Fibroblast of skin of right quadriceps (primary cell): ENCODE measurements at regions not wholly inside any gene's neighbourhood (a gene's known extent, or its start where the extent isn't known, plus 50 kb on each side); places are given as distances from the start of the nearest gene placed in this dataset.
"Not testable (repeated sequence)": the region's sequence is repeated elsewhere in the genome, so short reads cannot be mapped to it uniquely, and the experiment has no call there.

Experiments
- DNase-seq: peaks from one replicate; pipeline ENCODE4 v3.0.0-alpha.2; 2013

DNA sequence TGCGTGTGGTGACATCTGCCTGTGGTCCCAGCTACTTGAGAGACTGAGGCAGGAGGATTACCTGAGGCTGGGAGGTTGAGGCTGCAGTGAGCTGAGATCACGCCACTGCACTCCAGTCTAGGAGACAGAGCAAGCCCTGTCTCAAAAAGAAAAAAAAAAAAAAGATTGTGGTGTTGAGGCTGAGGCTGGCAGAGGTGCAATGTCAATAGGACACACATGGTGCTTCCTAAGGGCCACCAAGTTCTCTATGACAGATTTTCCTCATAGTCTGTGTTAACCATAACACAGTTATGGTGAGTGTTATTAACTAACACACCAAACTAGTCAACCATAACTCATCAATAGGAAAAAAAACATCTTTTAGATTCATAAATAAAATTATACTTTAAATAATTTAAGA, 494.4 kb downstream of the TMX3 start:
- no peak for DNase-seq

DNA sequence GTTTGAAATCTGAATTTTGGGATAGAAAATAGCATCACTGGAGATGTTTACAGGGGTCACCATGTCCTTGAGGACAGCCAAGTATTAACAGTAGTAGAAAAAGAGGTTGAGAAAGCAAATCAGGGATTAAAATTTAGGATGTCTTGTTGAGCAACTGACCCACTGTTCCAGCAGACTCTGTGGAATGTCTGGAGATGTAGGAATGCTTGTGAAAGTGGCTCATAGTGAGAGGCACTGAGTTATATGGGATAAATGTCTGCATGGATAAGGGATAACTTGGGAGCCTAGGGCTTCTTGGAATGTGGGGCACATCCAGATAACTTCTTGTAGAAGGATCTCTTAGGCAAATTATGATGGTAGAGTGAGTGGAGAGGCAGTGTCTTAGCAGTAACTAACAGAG, 495.0 kb downstream of the TMX3 start:
- DNase-seq, result peak; percentile 72

DNA sequence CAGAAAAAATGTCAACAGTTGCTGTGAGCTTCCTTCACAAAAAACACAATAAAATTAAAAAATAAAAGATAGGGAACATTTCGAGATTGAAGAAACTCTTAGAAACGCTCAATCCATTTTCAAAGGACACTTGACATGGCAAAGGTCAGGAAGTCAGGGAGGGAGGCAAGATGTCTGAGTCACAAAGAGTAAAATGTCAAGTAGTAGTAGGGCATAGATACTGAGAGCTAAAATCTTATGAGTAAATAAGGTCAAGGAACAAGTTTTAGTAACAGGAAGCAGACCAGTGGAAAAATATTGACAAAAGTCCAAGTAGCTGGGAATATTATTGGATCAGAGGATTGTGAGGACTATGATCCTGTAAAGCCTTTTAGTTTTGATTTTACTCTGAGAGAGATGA, 495.6 kb downstream of the TMX3 start:
- no peak for DNase-seq

DNA sequence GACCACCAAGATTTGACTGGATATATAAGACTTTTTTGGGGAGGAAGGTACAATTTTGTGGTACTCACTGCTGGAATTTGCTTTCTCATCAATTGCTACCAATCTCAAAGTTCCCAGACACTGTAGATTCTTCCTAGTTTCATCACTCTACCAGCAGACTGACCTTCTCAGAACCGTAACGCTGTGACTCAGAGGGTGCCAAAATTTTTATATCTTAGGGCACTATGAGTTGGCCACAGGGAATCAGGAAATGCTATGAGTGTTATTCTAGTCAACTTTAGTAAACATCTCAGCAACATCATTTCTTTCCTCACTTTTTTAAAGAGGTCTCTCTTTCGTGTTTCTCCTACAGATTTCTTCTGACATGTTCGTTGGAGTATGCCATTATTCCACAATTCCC, 499.0 kb downstream of the TMX3 start:
- peak; percentile 52 for DNase-seq

DNA sequence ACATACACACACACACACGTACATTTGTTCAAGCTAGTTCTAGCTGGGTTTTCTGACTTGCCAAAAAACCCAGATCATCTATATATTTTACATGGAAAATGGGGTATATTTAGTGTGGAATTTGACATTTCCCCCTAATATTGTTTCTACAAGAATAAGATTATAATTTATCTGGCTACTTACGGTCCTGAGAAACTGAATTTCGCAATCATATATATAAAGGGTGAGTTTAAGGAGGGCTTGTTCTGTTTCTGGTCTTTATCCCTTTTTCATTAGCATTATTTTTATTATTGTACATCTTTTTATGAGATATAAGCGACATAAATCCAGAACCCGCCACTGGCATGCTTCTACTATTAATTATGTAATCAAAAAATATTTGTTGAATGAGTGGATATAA, 528.9 kb downstream of the TMX3 start:
- DNase-seq, result no peak

DNA sequence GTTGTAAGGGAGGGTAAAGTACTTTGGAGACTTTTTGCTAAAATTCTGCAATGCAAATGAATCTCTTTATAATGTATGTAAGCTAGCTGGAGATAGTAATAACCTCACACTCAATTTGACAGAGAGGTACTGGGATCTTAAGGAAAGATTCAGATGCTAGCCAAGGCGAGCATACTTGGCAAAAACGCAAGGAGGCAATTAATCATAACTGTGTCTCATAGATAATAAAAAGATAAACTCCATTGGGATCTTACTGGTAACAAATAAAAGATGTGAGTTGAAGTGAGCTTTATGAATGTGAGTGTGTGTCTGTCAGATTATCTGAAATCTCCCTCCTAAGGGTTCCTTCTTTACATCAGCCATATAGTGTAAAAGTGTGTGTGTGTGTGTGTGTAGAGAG, 533.0 kb downstream of the TMX3 start:
- DNase-seq, result peak; percentile 68

DNA sequence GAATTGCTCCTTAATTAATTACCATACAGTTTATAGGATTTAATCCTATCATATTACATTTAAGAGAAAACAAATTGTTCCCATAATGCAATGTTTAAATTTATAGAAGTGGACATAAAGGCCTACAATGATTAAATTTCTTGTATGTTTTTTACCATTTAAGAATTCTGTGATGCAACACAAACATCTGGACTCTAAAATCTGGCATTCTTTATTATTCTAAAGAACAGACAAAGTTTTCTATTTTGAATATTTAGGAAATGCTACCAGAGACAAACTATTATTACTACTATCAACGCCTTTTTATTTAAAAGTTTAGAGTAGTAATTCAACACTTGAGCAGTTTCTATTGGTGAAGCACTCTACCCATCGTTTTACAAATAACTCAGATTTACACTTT, 535.1 kb downstream of the TMX3 start:
- no peak for DNase-seq

DNA sequence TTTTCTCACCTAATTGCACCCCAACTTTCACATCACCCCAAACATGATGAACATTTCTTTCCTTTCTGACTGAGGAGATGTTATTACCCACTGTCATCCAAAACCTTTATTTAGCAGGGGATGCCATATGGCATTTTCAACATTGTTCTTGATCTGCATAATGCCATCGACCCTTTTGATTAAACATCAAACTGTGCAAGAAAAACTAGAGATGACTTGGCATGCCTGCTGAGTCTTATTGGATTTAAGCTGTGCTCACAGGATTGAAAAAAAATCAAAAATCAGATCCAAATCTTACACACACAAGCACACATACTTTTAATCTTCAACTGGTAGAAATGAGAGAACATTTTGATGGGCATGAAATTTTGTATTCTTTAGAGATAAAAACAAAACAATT, 536.0 kb downstream of the TMX3 start:
- DNase-seq, result no peak

DNA sequence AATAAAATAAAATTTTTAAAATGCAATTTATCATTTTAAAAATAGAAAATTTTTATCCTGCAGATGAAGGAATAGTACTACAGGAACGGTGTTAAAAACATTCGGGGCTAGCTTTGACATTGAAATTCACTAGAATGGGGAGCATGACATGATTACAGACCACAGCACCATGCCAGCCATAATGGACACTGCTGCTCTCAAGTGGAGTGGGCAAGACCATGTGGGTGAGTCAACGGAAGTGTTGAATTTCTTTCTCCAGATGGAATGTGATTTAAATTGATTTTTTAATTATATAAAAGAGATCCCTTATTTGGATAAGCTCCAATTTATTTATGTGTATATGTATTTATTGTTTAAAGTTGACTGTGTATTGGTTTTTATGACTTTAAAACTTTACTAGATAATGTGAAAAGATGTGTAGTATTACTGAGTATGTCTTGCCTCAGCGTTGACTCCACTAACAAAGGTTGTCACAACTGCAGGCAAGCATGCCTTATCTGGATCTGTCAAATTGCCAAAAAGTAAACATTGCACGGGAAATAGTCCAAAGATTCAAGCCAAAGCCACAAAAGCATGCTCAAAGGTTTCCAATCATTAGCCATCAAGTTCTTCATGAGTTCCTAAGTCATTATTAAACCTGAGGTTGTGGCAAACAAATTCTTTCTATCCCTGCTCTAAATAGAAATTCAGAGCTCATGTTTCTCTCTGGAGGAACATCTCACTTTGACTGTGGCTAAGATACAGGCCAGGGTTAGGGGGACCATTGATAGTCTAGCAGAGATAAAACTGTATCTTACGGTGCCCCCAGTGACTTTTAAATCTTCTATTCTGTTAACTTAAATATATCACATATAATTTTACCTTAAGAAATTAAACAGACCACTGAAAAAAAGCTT, 536.9 kb downstream of the TMX3 start:
- DNase-seq, result peak; percentile 99

DNA sequence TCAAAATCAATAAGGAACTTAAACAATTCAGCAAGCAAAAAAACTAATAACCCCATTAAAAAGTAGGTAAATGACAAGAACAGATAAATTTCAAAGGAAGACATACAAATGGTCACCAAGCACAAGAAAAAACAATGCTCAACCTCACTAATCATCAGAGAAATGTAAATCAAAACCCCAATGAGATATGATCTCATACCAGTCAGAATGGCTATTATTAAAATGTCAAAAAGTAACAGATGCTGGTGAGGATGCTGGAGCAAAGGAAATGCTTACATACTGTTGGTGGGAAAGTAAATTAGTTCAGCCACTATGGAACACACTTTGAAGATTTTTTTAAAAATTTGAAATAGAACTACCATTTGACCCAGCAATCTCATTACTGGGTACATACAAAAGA, 538.0 kb downstream of the TMX3 start:
- DNase-seq, result peak; percentile 58

DNA sequence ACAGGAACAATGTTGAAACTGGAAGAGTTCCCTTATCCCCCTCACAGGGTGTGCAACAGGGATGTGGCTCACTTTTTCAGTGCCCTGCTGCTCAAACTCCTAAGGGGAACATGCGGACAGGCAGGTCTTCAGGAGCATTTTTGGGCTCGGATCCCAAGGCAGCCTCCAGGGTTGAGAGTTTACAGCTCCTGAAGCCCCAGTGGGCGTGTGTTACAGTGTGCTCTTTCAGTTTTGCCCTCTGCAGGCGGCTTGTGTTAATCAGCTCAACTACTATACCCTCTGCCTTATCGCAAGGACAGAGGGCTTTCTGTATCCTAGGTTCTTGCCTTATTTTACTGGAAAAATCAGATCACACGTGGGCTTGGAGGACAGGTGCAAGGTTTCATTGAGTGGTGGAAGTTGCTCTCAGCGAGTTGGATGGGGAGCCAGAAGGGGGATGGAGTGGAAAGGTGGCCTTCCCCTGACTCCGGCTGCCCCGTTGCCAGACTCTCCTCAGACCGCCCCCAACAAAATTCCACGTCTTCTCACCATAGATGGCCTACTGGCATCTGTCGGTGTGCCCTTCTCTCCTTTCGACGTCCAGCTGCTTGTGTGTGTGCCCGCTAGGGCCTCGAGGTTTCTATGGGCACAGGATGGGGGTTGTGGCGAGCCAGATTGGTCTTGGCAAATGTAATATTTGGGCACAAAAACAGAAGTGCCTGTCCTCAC, 541.9 kb downstream of the TMX3 start:
- no peak for DNase-seq

DNA sequence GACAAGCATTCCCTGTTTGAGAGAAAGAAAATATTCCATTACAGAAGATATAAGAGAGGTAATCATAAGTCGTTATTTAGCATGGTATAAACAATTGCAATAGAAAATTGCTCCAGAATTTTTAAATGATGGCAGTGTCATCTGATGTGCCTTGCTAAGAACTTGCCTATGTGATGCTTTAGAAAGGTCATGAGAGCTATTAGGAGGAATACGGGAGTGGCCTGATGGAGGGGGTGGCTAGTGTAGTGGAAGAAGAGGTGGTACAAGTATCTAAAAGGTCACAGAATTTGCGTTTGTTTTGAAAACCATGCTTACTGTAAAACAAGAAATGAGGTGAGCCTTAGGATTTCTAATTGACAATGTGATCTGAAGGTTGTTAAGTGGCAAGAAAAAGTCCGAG, 550.0 kb downstream of the TMX3 start:
- DNase-seq, result no peak

DNA sequence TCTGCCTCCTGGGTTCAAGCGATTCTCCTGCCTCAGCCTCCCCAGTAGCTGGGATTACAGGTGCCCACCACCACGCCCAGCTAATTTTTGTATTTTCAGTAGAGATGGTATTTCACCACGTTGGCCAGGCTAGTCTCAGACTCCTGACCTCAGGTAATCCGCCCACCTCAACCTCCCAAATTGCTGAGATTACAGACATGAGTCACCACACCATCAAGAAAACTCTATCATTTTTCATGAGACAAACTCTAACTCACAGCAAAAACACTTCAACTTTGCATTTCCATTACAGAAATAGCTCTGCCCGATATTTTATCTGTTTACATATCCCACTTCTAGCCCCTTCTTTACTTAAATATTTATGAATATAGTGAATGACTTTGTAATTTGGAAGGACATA, 561.1 kb downstream of the TMX3 start:
- not testable (repeated sequence) for DNase-seq

DNA sequence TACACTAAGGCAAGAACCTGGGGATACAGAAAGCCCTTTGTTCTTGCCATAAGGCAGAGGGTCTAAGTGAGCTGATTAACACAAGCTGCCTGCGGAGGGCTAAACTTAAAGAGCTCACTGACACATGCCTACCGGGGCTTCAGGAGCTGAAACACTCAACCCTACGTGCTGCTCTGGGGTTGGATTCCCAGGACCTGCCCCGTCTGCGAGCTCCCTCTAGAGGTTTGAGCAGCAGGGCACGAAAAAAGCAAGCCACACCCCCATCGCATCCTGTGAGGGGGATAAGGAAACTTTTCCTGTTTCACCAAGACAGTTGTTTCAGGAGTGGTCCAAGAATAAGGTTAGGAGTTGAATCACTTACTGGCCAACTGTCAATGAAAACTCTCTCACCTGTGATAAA, 562.1 kb downstream of the TMX3 start:
- no peak for DNase-seq

DNA sequence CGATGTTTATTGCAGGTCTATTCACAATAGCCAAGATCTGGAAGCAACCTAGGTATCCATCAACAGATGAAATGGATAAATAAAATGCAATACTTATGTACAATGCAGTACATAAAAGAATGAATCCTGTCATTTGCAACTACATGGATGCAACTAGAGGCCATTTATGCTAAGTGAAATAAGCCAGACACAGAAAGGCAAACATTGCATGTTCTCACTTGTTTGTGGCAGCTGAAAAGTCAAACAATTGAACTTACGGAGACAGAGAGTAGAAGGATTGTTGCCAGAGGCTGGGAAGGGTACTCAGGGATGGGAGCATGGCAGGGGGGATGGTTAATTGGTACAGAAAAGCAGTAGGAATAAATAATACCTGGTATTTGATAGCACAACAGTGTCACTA, 563.9 kb downstream of the TMX3 start:
- DNase-seq, result no peak

DNA sequence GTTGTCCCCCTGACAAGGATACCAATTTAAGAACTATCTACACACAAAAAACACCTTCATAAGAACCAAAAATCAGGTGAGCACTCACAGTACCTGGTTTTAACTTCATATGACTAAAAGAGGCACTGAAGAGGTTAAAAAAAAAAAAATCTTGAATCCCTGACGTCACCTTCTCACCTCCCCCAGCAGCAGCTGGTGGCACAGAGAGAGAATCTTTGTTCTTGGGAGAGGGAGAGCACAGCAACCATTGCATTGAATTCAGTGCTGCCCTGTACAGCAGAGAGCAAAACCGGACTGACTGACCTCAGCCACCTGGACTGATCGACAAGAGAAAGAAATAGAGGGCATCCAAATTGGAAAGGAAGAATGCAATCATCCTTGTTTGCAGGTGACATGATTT, 566.0 kb downstream of the TMX3 start:
- DNase-seq, result no peak

DNA sequence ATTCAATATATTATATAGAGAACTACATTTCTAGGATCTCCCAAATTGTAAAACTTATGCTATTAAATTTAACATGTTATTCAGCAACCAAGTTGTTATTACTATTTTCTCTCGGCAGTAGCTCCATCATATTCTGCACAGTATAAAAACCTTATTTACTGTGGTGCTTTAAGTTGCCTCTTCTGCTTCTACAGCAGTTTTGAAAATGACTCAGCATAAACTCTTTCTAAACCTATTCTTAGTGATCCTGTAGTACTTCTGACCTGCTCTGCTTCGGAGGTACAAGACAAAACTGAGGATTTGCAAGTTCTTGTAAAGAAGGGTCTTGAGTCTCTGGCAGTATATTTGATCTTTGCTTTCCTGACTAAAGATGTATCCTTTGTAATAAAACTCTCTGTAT, 567.2 kb downstream of the TMX3 start:
- no peak for DNase-seq

DNA sequence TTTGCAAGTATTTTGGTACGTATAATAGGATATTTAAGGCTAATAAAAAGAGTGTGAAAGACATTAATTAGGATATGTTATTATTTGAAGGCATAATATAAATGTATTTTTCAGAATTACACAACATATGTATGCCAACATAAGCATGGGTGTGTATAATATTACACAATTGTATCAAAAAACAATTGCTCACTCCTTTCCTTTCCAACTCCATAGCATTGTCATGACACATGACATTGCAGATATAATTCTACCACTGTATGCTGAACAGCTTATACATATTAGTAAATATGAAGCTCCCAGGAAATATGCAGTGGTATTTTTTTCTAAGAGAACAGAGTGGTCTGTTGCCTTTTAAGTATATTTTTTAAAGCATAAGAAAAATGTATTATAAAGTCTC, 593.1 kb downstream of the TMX3 start:
- peak; percentile 52 for DNase-seq

DNA sequence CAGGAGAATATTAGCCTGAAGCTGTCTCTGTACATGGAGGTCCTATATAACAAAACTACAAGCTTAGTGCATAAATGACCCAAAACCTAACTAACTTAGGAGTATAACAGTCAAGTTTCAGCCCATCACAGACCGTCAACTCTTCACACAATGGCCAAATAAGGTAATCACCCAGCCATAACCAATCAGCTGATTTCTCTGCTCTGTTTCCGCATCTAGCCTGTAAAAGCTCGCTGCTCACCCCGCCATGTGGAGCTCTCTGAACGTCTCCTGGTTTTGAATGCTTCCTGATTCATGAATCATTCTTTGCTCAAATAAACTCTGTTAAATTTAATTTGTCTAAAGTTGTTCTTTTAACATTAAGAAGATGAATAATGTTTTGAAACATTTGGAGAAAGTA, 593.6 kb downstream of the TMX3 start:
- DNase-seq, result peak; percentile 41

DNA sequence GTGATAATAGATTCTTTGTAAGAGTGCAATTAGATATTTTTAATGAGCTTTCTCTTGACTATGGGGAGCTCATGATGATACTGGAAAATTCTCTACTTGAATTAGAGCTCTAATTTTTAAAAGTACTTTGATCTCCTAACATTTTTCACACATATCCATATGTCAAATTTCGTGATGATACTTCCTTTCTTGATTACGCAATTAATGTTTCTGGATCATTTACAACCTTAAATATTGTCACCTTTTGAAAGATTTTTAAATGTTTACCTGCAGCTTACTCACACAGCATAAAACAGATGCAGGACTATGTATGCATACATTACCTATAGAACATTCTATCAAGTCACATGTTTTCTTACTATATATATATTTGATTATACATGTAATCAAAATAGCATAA, 598.5 kb upstream of the DSEL start:
- no peak for DNase-seq

DNA sequence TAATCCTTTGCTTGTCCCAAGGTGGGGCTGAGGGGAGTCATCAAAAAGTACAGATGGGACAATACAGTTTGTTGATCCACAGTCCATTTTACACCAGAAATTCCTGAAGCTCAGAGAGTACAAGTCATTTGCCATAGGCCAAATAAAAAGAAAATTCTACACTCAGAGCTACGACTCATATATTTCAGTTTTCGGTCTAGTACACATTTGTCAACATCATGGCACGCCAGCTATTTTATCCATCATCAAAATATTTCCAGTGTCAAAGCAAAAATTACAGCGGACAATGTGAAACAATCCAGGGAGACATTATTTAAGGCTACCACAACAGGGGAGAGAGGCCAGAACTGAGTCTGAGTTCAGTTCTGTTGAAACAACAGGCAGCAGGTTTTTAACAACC, 587.5 kb upstream of the DSEL start:
- DNase-seq, result peak; percentile 14

DNA sequence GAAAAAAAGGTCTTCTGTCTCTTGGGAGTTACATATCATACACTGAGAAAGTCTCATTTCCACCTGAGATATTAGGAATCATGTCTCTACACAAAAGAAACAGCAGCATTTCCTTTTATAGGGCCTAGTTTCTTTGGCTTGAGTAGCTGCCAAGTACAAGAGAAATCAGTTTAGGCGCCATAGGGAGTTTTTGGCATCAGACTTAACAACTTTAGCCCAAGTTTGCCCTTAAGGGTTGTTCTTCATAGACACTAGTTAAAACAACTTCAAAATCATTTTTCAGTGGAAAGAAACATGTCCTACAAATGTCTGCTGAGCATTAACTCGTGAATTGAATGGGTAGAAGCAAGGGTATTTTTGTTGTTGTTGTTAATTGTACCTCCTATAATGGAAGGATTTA, 587.0 kb upstream of the DSEL start:
- no peak for DNase-seq

DNA sequence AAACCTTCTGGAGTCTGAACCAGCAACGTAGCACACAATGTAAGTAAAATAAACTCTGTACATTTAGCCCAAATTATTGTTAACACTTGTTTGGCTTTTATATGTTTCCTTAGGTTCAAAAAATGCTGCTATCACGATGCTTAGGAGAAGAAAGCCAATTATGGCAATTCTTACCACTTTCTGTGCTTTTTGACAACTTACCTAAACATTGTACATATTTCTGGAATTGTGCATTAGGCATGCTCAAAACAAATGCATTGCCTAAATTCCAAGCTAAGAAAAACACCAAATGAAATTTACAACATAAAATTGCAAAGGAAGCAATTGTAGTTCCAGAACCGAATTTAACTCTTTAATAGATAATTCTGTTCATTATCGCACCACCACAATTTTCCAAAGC, 585.6 kb upstream of the DSEL start:
- DNase-seq, result no peak

DNA sequence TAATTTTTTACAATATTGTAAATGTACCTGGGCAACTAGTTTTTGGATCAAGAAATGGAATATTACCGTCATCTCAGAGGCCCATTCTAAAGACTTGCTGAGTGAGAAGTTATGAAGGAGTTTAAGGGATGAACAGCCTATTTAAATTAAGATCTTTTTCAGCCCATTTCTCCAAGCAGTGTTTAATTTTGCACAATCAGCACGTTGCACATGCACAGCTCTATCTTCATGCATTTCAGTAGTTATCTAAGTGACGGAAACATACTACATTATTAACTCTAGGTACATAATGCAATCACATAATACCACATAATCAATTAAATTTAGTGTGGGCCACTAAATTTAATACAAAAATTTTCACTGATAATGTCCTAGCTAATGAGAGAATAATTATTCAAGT, 582.1 kb upstream of the DSEL start:
- no peak for DNase-seq

DNA sequence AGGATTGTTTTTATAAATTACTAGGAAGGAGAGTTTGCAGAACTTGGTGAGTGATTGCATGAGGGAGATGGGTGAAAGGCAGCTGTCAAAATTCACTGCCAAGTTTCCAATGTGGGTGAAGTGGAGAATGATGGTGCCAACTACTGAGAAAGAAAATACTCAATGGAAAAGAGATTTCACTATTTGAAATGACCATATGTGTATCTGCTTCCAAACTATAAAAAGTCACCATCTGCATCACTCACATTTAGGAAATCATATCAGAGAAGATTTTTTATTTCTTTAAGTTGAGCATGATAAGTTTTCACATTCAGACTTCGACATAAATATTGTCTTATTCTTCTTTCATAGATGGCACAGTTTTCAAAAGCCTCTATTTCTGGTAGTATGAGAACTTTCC, 570.0 kb upstream of the DSEL start:
- no peak for DNase-seq
